CD4-positive, alpha-beta T cell treated with Interleukin-2 at 100 ng/mL for 4 hours (primary cell): ENCODE measurements at regions not wholly inside any gene's neighbourhood (a gene's known extent, or its start where the extent isn't known, plus 50 kb on each side); places are given as distances from the start of the nearest gene placed in this dataset.
A peak's percentile ranks its signal among the peaks of the same experiment; 100 is the strongest.

Source experiments
- DNase-seq: peaks from one replicate; pipeline ENCODE4 v3.0.0-alpha.2; 2020; ENCODE audit warnings: low spot score

DNA sequence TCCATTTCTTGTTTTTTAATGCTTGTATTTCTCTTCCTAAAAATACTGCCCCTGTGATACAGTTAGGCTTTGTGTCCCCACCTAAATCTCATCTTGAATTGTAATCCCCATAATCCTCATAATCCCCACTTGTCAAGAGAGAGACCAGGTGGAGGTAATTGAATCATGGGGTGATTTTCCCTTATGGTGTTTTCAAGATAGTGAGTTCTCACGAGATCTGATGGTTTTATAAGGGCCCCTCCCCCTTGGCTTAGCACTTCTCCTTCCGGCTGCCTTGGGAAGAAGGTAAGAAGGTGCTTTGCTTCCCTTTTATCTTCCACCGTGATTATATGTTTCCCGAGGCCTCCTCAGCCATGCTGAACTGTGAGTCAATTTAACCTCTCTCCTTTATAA lies 227.4 kb downstream of the MAN2A1 start:
- DNase-seq = no peak

DNA sequence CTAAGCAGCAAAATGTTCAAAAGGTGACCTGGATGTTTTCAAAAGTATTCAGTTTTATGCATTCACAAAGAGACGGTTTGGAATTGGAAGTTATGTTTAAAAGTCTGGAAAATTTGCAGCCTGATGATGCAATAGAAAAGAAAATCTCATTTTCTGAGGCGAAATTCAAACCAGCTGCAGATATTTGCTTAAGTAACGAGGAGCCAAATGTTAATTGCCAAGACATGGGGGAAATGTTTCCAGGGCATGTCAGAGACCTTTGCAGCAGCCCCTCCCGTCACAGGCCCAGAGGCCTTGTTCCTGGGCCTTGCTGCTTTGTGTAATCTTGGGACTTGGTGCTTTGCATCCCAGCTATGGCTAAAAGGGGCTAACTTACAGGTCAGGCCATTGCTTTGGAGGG lies 228.2 kb downstream of the MAN2A1 start:
- no peak for DNase-seq

DNA sequence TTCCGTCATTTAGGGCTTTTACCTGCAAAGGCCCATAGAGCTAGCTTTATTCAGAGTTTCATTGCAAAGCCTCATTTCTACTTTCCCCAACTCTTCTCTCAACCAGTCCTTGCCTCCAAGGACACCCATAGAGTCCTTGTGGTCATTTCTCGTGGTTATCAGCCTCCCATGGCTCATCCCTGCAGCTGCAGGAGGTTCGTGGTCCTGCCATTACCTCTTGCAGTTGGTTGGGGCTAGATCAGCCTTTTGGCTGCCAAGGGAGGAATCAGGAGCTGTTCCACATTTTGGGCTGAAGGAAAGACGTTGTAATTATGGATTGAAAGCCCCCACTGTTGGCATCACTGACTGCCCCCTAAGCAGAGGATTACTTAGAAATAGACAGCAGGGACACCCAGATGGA lies 231.0 kb downstream of the MAN2A1 start:
- no peak for DNase-seq

DNA sequence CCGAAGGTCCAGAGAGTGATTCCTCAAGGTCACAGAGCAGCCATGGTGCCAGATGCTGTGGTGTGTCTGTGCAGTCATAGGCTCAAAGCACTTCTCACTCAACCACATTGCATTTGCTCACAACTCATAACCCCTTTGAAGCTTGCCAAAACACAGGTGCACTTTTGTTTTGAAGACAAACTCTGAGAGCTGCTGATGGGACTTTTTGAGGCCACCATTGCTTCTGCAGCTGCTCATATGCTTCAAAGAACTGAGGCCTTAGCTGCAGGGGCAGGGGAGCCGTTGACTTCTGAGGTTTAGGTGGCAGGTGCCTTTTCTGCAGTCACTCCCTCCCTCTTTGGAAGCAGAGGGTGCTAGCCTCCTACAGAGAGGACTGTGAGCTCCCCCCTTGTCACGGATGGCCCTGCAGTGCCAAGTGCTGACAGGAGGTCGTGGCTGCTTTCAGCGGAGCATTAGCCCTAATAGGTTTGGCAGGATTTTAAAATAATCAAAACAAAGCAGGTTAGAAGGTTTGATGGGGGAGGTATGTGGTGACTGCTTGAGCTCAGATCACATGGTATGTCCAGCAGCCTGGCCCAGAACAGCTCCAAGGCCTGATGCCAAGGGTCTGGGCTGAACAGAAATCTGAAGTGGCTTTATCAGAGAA lies 232.1 kb downstream of the MAN2A1 start:
- peak; percentile 70 for DNase-seq

DNA sequence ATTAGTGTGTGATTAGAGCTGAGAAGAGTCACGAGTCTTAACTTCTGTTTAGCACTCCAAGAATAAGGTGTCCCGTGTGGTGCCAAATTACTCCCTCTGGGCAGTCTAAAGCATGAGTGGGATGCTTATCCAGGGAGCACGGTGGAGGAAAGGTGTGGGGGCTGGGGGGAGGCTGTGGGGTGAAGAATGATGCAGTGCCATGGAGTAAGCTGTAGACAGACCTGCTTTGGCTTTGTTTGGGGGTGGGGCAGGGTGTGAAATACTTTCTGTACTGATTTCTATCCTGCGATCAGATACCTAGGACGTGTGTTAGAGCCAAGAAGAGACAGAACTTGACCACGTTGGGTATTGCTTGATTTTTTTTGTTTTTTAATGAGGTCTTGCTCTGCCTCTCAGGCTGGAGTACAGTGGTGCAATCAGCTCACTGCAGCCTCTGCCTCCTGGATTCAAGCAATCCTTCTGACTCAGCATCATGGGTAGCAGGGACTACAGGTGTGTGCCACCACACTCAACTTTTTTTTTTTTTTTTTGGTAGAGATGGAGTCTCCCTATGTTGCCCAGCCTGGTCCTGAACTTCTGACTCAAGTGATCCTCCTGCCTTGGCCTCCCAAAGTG lies 232.8 kb downstream of the MAN2A1 start:
- peak; percentile 7 for DNase-seq

DNA sequence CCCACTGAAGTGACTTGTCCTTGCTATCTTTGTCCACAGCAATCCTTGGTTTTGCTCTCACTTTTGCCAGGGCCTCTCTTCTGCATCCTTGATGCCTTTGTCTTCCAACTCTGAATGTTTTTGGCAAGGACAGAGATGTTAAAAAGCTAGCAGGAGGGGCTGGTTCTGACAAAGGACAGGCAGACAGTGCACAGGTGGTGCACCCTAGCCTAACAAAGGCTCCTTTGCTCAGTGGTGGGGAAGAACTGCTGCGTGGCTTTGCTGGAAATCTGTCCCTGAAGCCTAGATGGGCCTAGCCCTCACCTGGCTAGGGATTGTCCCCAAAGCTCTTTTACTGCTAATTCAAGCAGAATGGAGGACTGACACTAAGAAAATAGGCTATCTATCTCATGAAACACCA lies 233.5 kb downstream of the MAN2A1 start:
- no peak for DNase-seq

DNA sequence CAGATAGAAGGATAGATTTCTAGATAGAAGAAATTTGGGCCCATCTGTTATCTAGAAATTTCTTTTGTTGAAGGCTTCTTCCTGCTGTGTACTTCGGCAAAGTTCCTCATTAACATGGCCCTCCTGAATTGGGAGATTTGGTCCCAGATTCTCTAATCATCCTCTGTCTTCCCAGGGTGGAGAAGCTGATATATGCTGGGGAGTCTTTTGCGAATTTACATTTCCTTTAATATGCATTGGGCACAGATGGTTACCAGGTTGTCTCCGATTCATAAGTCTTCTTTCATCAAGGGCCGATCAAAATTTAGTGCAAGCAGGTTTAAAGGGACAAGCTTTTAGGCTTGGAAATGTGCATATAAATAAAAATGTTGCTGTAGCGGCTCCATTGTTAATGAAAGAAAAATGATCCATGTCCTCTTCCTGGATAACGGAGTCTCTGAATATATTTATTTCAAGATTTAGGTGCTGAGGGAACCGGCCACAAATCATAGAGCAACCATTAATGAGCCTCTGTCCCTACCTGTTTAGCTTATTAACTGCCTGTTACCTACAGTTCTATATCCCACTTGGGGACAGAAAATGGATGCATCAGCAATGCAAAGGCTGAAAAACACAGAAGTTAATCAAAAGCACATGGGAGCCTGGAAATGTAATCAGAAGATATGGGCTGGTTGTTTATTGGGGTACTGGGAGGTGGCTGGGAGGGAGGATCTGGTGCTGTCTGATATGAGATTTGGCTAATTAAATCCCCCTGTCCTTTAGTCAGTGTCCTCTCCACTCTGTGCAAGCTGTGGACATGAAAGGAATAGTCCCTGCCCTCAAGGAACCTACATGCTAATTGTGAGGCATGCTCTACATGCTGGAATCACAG lies 234.7 kb downstream of the MAN2A1 start:
- DNase-seq = no peak

DNA sequence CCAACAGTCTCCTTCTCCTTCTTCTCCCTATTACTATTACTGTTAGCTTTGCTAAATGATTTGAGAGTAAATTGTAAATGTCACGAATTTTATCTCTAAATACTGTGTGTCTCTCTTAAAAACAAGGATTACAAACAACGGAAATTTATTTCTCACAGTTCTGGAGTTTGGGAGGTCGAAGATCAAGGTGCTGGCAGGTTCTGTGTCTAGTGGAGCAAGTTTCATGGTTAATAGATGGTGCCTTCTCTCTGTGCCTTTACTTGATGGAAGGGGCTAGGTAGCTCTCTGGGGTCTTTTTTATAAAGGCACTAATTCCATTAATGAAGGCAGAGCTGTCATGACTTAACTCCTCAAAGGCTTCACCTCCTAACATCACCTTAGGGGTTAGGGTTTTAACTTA lies 237.9 kb downstream of the MAN2A1 start:
- DNase-seq = no peak

DNA sequence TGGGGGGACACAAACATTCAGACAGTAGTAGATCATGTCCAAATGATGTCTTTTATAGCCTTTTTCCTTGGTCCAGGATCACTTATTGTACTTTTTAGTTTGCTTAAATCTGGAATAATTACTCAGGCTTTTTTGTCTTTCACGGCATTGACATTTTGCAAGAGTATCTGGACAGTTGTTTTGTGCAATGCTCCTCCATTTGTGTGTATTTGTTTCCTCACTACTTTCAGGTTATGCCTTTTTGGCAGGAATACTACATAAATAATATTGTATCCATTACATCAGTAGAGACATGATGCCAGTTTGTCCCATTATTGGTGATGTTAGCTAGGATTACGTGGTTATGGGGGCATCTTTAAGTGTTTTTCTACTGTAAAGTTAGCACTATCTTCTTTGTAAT lies 238.3 kb downstream of the MAN2A1 start:
- no peak for DNase-seq

DNA sequence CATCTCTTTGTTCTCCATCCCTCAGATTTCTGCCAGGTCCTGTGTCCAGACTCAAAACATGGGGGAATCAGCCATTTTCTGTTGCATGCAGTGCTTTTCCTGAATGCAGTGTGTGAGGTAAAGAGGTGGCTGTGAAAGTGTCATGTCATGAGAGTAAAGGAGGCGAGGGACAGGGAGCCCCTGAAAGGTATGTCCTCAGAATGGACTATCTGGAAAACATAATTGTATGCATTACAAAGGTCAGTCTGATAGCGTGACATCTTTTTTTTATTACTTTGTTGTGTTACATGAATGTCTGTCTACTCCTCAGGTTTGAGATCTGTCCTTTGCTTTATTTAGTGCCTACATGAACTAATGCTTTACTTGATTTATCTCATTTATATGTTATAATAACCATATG lies 239.1 kb downstream of the MAN2A1 start:
- no peak for DNase-seq

DNA sequence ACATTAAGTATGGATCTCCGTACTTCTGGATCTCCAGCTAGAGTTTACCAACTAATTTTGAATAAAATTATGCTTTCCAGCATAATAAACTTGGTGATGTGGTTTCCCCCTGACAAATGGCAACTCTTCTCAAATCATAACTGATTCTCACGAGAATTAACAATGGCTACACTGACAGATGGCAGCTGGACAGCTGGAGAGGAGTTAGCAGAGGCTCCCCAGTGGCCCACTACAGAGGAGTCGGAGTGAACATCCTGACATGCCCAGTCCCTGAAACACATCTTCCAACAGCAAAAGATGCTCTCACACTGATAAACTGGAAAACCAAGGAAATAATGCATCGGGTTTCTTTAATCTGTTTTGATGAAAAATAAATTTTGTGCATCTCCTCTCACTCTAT lies 239.6 kb downstream of the MAN2A1 start:
- DNase-seq = no peak

DNA sequence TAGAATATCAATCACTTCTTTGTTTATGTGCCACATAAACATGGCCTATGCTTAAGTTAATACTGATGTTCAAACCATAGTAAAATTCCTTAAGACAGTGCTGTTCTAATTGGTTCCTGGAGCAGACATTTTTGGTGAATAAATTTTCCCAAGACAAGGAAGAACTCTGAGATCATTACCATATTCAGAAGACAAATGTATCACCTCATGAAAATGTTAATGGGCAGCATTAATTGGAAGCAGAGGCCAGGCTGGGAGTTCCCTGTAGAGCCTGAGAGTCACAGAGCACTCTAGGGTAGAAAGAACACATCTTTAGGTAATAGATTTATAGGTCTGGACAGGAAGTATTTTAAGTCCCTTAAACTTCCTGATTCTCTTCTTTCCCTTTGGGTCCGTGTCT lies 240.2 kb downstream of the MAN2A1 start:
- no peak for DNase-seq

DNA sequence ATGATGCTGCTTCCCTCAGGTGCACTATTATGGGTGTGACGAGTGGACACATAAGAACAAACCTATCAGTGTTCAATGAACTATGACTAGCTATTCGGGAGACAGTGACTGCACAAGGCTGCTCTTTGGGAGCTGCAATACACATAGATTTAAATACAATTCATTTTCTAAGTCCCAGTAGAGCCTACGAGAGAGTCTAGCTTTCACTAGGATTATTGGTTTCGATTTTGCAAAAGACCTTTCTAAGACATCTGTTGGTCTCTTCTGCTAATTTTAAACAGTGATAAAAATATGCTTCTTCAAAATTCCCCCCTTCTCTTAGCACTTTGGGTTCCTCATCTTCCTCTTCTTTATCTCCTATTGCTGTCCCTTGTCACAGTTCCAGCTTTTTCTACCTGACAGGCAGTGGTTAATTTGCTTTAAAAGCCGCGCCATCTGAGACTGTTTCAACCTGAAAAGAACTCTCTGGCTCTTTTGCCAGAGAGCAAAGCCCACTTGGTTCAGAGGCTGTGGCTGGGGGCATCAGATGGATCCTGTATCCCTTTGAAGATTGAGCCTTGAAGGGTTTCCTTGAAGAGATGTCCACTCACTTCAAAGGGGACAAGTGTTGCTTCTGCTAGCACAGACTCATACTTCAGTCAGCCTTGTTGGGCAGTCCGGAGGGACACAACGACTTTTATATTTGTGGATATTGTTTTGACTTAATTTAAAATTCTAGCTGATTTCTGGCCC lies 241.5 kb downstream of the MAN2A1 start:
- DNase-seq = no peak

DNA sequence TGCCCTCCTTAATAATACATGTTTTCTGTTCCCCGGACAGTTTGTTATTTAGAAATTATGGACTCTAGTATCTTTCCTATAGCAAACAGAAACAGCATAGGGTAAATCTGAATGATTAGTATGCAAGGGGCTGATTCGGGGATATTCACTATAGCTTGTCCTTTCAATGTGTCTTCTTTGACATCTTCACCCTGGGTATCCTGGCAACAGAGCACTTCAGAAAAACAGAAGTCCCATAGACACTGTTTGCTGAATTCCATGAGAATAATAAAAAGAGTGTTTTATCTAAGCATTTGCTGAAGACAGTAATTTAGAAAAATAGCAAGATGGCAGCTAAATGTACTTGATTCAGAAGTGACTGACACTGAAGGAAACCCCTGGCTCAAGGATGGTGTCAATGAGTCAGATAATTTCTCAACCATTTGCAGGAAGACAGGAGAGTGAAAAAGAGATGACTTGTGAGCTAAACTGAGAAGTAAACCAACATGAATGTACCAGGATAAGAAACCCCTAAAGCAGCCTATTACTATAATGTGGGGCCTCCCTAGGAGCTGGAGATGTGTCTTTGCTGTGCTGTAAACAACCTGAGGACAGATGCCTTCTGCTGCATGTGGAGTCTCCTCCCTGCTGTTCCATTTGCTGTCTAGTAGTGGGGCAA lies 246.2 kb downstream of the MAN2A1 start:
- DNase-seq = no peak

DNA sequence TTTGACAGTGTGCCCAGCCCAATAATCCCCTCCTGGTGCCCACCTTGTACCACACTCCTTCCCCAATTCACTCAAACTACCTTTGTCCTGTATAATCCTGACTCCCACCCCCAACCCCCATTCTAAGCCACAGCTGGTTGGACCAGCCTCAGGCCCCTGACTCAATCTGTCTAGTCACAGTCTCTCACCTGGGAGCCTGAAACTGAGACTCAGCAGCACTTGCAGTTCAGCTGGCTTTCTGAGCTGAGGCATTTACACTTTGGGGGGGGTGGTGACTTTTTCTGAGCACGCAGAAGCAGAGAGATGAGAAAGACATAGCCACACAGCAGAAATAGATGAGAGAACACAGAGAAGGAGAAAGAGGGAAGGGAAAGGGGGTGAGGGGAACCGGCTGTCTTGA lies 247.3 kb downstream of the MAN2A1 start:
- DNase-seq = no peak

DNA sequence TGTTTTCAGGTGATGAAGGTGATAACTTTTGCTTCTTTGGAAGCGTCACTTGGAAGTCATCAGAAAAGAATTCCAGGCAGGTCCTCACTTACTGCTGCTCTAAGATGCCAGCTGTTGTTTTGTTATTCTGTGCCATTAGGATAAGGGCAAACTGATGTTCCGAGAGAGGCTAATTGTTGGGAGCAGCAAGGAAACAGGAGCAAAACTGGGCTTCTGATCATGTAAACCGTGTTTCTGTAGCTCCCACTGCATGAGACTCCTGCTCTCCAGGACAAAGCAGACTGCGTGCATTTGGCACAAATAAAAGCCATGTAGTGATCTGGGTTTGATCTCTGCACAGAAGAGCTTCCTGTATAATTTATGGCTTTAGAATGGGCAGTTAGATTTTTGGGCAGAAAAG lies 248.2 kb downstream of the MAN2A1 start:
- no peak for DNase-seq

DNA sequence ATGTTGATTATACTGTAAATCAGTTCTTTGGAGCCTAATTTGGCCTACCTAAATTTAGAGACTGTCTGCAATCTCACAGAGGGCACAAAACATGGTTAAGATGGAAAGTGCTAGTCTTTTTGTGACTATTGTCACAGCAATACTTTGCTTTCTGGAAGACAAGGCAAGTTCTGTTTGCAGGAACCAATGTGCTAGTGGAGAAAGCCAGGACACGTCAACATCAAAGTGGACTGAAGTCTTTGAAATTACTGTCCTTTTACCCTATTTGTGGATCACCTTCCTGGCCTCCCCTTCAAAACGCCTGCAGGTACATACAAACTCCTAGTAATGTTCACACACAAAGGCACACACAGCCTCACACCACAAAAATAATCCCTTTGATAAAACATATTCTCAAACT lies 248.7 kb downstream of the MAN2A1 start:
- DNase-seq = no peak

DNA sequence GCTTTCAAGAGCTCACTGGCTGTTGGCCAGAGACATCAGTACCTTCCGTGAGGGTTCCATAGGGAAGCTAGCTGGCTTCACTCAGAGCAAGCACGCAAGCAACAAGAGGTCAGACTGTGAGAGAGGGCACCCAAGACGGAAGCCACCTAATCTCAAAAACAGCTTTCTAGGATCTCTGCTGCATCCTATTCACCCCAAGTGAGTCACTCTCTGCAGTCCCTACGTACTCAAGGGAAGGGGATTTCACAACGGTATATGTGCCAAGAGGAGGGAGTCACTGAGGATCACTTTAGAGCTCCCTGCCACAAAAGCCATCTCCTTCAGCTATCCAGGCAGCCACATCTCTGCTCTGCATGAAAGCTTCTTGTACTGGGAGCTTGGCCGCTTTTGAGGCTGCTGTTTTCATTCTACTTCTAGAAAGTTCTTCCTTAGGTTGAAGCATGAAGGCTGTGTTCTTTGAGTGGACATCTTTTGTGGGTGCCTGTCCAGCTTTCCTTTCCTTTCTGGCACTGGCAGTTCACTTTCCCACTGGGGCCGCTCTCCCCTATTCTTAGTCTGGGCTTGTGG lies 249.5 kb downstream of the MAN2A1 start:
- DNase-seq = no peak

DNA sequence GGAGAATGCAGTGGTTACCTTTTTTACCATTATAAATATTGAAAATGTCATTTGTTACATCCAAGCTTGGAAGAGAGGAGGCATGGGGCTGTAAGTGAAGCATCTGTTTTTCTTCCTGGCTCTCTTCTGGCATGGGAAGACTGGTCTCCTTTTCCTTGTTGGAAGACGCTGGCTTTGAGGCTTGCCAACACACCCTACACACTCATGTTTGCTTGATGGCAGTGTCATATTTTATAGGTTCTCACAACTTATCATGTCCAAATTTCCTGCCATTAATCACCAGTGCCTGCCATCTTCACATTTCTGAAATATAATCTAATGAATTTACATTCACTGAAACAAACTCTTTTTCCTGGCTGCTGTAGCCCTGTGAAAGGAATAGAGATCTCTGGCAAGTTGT lies 252.9 kb downstream of the MAN2A1 start:
- no peak for DNase-seq

DNA sequence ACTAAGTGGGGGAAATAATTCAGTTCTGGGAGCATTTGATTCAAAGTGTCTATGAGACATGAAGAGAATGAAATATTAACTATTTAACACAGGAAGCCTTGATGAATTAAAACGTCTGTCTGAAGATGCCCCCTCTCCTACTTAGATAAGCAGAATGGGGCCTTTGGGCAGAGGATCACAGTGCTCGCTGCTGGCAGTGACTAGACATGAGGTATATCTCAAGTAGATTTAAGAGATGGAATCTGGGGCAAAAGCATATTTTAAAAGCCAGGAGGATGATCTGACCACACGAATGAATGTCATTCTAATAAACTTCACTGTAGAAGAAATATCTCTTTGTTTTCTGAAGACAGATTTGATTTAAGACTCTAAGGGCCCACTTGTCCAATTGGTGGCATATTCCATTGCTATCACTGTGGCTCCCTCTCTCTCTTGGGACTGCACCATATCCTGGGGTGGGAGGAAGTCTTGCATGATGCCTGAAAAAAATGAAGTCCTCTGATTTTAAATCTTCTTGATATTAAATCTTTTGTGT lies 254.0 kb downstream of the MAN2A1 start:
- no peak for DNase-seq

DNA sequence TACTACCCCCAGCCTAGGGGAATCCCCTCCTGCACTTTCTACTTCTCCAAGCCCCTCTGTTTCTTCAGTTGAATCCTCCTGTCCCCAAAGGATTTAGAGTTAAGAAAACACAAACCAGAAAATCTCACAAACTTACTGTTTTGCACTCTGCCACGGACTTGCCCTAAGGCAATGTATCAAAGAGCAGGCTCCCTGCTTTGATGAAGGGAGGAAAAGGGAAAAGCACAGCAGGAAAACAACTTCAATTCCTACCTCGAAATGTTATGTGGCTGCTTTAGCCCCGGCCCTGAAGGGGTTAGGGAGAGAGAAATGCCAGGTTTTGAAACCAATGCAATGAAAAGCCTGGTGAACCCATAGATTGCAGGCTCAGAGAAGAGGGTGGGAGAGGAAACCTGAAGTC lies 254.7 kb downstream of the MAN2A1 start:
- DNase-seq = no peak
